T1000 (cell line): ENCODE measurements at regions not wholly inside any gene's neighbourhood (a gene's known extent, or its start where the extent isn't known, plus 50 kb on each side); places are given as distances from the start of the nearest gene placed in this dataset.
"Not testable (repeated sequence)": the region's sequence is repeated elsewhere in the genome, so short reads cannot be mapped to it uniquely, and the experiment has no call there.

Experiments used
- DNase-seq: peaks from one replicate; lab custom pipeline; 2025; ENCODE audit warnings: mixed read lengths; lab: John Stamatoyannopoulos, UW

DNA sequence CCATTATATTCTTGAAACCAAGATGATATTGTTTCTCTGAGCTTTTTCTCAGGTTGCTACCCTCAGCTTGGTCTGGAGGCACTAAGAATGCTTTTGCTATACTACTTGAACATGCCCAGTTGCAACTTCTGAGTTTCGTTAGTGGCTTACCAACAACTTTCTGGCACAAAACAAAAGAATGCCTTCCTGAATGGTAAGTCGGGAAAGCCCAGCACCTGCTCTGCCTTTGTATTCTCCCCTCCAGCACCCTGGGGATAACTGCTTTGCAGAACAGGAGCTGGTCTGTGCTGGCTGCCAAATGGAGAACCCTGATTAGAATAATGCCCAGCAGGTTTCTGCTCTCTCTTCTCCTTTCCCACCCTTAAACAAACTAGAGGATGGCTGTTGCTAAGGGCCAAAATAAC is 149.3 kb downstream of the TGFB2 start:
- DNase-seq = no peak

DNA sequence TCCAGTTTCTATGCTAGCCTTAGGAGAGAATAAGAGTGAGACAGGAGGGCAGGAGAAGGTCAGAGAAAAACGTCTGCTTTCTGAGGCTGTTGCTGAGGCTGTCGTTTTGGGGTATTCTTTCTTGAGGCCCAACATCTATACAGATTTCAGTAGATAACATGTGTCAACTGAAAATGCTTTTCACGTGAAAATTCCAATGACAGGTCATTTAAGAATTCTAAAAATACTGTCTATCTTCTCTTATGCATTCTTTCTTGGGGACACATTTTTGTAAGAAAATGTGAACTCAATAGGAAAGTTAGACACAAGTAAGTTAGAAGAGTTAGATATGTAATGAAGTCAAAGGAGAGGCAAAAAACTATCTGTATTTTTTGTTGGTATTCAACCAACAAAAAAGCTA is 150.8 kb downstream of the TGFB2 start:
- no peak for DNase-seq

DNA sequence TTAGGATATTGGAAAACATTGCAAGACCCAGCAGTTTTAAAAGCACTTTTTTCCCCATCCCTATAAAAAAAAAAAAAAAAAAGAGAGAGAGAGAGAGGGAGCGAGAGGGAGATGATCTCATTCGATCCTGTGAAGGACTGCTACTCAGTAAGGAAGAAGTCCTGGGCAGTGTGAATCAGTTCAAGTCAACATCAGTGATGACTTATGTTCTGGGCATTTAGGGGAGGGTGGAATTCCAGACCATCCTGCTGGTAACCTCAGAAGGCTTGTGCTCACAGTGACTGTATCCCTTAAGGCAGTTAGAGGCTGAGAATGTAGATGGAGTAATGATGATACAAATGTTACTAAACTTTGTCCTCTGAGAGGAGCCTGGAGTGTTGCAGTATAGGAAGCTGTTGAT is 151.4 kb downstream of the TGFB2 start:
- DNase-seq = peak; percentile 82

DNA sequence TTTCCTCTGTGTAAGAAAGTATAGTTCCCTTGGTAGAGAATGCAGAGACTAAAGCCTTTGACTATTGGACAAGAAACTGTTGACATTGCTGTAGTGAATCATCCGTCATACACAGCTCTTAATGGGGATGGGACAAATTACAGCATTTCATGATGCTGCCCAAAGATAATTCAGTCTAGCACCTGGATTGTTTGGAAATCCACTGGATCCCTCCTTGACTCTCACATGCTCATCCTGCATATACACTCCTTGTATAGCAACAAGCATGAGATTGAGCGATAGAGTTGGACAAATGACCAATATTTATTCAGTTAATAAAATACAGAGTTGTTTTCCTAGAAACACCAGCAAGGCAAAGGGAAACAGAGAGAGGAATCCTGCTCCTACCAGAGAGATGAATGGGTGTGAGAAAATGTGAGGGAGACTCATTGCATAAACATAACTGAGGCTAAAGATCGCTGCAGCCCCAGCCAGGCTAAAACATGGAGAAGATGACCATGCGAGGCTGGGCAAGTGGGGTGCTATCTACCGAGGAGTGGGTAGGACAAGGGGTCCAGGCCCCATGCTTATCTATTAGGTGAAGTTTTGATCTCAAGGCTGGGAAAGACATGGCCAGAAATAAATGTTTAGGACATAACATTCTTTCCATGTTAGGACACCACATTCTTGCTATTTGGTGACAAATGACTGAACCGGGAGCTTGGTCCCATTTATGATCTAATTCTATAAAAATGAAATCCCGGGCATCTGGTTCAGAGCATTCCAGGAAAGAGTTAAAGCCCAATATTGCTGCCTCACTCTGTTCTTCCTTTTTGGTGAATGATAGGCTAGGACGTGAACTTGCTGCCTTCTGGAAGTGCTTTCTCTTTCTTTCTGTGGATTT is 153.2 kb downstream of the TGFB2 start:
- DNase-seq = no peak

DNA sequence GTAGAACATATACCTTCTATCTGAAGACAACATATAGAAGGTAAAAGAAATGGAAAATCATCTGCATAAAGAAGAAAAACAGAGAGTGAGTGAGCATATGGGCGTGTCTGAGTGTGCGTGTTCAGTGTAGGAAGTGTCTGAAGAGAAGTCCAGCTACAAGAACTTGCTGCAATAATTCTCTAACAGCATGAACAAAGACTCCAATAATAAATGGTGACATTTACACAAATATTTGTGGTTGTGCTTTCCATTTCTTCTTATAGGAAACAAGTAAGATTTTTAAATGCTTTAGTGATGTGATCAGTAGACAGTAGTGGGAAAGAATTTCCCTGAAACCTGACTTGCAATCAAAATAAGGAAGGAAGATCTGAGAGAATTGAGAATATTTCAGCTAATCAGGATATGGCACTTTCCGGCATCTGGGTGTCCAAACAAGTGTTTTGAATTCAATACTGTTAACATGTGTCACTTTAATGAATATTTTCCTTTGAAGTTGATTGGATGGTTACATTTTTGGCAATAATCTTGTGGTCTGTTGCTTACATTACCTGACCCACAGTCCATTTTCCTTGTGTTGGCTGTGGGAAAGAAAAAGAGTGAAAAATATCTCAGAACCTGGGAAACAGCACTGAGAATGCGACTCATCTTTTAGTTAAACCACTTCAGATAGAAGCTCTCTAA is 154.0 kb downstream of the TGFB2 start:
- no peak for DNase-seq

DNA sequence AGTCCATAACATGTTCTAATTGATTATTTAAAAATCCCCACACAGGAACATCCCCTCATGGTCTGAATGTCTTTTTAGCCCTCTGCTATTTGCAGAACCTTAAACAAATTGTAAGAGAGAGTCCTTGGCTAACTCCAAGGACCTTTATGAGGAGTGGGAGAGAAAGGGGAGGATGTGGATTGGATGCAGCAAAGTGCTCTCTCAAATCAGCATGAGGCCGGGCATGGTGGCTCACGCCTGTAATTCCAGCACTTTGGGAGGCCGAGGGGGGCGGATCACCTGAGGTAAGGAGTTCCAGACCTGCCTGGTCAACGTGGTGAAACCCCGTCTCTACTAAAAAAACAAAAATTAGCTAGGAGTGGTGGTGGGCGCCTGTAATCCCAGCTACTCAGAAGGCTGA is 154.8 kb downstream of the TGFB2 start:
- no peak for DNase-seq

DNA sequence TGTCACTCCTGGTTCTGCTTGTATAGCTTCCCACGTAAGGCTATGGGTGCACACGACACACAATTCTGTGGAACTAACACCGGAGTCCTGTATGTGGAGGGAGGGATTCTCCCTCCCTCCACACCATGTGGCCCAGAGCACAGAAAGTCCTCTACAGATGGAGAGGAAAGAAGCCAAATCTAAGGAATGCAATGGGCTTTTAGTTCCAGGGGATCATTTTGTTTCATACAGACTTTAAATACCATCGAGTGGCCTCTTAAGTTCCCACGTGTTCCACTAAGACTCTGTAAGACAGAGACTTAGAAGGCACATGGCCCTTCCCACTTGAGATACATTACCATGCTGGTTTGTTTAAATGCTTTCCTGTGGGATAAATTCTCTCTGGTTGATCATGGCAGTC is 156.0 kb downstream of the TGFB2 start:
- no peak for DNase-seq

DNA sequence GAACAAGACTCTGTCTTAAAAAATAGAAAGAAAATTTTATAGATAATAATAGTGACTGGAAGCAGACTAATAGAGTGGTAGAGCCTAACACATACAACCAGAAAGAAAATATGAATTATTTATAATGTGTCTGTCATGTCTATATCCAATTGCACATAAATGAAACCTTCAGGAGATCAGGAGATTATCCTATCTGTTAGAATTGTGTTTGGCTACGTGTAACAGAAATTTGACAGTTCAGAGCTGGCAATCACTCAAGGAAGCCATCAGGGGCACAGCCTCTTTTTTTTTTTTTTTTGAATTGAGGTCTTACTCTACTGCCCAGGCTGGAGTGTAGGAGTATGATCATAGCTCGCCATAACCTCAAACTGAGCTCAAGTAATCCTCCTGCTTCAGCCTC is 157.2 kb downstream of the TGFB2 start:
- DNase-seq = no peak

DNA sequence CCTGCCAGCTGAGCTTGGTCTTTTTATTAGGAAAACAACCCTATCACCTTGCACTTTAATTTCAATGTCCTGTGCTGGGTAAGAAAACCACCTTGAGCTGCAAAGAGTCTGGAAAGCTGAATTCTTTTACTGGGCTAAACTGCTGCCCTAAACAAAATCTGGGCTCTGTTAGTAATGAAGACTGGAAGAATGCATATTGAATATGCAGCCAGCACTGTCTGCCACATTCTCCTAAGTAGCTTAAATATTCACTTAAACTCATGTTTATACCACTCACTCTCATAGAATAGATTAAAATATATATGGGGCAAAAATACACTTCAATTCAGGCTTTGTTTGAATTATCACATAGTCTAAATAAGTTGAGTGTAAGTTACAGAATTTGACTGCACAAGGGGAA is 158.0 kb downstream of the TGFB2 start:
- DNase-seq = no peak

DNA sequence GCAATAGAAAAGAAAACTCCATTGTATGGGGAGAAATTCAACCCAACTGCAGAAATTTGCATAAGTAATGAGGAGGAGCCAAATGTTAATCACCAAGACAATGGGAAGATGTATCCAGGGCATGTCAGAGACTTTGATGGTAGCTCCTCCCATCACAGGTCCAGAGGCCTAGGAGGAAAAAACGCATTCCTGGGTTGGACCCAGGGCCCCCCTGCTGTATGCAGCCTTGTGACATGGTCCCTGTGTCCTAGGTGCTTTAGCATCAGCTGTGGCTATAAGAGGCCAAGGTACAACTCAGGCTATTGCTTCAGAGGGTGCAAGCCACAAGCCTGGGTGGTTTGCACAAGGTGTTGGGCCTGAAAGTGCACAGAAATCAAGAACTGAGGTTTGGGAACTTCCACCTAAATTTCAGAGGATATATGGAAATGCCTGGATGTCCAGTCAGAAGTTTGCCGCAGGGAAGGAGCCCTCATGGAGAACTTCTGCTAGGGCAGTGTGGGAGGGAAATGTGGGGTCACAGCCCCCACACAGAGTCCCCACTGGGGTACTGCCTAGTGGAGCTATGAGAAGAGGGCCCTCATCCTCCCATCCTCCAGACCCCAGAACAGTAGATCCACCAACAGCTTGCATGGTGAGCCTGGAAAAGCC is 162.3 kb downstream of the TGFB2 start:
- DNase-seq = no peak

DNA sequence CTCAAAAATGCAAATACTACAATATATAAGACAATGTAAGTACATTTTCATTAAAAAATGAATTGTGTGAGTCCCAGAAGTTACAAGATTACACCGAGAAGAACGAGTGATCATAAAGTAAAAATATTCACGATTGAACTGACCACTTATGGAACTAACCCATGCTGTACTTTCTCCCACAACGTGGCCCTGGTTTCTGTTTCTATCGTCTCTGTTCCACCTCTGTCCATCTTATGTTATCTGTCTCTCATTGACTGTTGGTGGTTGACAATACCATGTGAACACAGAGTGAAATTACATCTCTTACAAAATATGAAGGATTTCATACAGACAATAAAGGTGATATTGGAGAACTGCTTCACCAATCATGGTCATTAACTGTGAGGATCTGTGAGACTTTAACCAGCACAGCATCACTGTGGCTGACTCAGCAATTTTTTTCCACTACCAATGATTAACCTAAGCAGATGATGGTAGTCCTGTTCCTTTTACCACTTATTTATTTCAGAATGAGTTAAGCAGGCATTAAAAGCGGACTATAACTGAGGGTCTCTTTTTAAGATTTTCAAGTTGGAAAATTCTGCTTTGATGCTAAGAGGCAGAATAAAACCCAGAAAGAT is 165.1 kb downstream of the TGFB2 start:
- no peak for DNase-seq

DNA sequence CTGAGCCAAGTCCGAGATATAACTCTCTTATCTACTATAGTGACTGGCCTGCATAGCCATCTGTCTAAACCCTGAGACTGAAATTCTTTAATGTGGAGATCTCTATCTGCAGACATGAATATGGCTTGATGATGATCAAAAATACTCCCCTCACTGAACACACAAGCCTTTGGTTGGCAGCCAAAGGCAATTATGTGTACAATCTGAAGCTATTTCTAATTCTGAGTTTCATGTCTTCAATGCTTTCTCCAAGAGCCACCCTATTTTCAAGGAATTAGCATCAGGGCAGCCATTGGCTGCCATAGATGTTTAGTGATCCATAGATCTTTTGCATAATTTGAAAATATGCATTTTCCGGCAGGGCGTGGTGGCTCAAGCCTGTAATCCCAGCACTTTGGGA is 168.2 kb downstream of the TGFB2 start:
- no peak for DNase-seq

DNA sequence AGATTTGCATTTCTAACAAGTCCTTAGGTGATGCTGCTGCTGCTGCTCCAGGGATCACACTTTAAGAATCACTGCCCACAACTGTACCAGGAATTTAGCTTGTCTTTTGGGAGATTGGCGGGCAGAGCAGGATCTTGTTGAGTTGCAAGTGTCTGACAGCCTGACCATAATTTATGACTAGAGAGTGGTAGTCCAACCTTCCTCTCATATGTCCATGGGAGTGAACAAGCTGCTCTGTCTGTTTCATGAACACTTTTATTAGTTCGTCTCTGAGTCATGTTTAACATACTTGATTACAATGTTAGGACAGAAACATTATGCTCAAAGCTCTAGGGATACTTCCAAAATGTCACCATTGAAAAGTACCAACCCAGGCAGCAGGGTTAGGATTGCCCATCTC is 169.6 kb downstream of the TGFB2 start:
- DNase-seq = no peak

DNA sequence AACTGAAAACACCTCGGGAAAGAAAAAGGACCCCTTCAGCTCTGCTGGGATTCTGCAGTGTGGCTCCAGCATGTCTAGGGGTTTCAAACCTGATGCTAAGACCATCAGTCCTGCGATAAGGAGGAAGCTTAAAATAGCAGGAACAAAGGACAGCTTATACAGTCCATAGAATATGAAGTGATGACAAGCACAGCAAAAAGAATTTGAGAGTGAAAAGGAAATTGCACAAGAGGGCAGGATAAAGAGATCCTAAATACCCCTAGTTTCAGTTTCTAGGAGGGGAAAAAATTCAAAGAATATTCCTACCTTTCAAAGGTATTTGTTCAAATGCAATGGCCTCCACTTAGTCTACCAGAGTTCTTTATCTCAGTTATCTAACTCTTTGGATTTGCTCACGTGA is 171.4 kb downstream of the TGFB2 start:
- DNase-seq = no peak

DNA sequence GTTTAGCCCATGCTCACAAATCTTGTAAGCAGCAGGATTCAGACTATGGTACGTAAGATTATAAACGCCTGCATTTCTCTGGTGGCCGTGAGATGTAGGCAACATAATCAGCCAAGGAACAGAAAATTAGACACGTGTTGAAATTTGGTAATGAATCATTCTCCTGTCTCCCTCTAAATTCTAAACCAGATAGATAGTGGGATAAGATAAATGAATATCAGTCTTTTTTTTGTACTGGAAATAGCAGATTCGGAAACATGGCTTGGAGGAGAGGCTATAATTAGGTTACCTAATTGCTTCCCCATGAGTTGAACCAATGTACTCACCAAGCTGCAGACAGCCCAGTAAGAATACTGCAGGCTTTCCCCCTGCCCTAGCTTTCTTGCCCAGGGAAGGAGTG is 172.3 kb downstream of the TGFB2 start:
- no peak for DNase-seq

DNA sequence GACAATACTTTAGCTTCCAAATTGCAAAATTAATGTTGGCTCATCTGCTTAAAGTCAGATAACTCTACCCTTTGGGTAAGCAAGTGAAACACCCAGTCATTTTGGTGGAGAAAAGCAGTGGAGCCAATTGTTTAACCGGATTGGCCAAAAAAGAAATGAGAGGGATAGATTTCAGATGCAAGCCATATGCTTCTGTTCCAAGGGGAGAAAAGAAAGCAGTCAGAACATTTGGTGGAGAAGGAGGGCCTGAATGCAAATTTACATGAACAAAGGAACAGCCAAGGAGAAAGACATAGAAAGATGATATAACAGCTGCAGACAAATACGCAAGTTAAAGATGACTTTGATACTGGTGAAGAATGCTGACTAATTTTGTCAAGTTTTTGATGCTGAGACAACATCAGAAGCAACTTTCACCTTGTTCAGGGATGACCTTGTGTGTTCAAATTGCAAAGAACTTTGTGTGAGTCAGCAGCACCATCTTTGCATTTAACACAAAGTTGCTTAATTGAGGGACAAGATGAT is 173.1 kb downstream of the TGFB2 start:
- no peak for DNase-seq

DNA sequence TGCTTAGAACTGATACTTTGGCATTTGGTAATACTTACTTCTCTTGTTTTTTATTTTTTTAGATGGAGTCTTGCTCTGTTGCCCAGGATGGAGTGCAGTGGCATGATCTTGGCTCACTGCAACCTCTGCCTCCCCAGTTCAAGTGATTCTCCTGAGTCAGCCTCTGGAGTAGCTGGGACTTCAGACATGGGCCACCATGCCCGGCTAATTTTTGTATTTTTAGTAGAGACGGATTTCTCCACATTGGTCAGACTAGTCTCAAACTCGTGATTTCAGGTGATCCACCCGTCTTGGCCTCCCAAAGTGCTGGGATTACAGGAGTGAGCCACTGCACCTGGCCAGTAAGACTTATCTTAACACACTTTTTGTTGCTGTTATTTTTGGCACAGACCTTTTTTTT is 175.5 kb downstream of the TGFB2 start:
- not testable (repeated sequence) for DNase-seq

DNA sequence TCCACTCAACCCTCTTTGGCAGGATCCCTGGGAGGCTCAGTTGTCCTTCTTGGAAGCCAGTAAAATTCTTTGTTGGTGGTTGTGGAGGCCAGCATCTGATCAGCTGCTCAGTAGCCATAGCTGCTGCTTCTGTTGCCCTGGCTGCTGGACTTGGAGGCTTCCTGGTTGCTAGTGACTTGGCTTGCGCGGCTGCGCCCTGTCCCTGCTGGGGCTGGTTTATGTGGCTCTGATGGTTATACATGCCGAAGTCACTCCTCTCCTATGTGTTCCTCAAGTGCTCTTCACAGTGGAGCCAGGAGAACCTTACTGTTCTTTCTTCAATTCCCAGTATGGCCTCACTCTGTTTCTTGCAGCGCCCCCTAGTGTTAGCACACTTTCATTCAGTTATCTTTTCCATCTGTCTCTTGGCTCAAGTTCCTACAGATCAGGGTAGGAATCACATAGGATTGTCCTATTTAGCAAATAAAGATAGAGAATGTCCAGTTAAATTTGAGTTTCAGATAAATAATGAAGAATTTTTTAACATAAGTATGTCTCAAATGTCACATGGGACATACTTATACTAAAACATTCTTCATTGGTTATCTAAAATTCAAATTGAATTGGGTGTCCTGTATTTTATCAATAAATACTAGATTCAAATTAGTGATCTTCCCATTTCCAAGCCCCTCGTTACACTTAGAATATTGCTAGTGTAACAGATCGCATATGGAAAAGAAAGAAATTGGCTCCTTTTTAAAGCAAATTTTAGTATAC is 176.5 kb downstream of the TGFB2 start:
- DNase-seq = no peak

DNA sequence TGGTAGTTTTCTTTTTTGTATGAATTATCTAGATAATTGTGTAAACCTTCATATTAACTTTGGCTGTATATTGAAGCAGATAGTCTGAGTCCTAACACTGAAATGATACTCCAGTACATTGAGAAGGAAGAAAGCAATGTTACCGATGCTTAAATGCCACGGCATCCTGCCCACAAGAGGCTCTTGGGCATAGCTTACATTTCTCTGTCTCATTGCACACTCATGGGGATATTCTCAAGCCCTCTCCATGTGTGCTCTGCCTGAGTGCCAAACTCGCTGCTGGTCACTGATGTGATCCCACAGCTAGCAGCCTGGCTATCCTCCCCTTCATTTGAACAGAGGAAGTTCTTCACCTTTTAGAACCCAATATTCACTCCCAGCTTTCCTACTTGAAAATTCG is 179.4 kb downstream of the TGFB2 start:
- DNase-seq = no peak

DNA sequence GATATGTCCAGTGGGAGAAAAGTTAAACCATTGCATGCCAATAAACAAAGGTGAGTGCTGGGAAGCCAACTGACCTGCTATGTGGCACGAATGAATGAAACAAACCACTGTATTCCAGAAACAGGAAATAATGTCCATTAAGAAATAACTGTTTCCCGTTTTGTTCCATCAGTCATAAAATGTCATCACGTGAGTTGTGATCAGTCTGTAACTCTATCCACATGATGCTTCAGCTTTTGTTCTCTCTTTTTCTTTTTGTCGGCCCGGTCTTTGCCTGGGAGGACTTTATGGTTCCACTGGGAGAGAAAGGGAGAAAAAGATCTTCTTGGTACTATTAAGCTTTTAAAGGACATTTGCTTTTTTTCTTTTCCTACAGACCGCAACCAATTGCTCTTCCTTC is 179.9 kb downstream of the TGFB2 start:
- no peak for DNase-seq

DNA sequence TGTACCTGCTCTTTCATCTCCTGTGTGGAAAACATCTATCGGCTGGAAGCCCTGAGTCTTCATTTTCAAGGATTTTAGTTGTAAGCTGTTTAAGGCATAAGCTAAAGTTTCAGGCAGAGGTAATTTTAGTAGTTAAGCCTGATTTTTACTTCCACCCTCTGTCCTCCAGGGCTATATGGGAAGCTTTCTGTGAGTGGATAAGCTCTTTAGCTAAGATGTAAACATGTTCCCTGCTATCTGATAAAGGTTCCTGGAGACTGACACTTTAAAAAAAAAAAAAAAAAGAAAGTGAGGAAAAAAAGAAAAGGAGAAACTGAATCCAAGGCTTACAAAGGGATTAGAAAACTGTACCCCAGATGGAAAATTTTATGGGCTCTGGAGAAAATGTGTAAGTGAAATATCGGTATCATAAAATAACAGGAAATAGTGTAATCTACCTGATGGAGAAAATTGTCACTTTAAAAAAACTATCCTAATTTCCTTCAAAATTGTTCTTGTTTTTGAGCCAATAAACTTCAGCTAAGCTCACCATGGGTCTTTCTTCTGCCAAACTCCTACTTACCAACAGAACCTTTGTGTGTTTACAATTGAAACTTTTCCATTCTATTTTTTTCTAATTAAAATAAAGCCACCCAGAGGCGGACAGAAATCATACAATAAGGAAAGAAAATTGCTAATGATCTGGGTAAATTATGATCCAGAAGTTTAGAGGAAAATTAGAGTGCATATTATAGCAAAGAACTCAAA is 180.5 kb downstream of the TGFB2 start:
- no peak for DNase-seq
